SH-SY5Y (cell line): ENCODE measurements at regions not wholly inside any gene's neighbourhood (a gene's known extent, or its start where the extent isn't known, plus 50 kb on each side); places are given as distances from the start of the nearest gene placed in this dataset.

Experiments used
- GATA2 ChIP-seq: IDR thresholded peaks from 2 replicates; pipeline ENCODE4 v1.6.1; 2011; ENCODE audit warnings: mild to moderate bottlenecking, low read depth, low read length
- GATA3 ChIP-seq: IDR thresholded peaks from 2 replicates; pipeline ENCODE4 v1.6.1; 2011; ENCODE audit warnings: low read depth, mild to moderate bottlenecking, low read length, moderate library complexity

DNA sequence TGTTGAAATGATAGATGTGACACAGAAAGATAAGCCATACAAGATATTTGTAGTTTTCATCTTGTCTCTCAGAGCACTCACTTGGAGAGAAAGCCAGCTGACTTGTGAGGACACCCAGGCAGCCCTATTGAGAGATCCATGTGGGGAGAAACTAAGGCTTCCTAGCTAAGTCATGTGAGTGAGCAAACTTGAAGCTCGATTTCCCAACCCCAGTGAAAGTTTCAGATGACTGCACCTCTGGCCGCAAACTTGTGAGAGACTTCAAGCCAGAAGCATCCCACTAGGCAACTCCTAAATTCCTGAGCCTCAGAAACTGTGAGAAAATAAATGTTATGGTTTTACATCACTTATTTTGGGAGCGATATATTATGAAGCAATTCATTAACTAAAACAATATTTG, 832.3 kb downstream of the LTN1 start:
- no peak for TF ChIP-seq GATA3
- TF ChIP-seq GATA2, result no peak
